Caco-2 (cell line): ENCODE measurements at regions not wholly inside any gene's neighbourhood (a gene's known extent, or its start where the extent isn't known, plus 50 kb on each side); places are given as distances from the start of the nearest gene placed in this dataset.
A peak's percentile ranks its signal among the peaks of the same experiment; 100 is the strongest.

Experiments
- BruUV-seq: library from RNA; stranded (reverse); fragments of 400-500 nt; replicated peaks from 2 replicates; lab custom pipeline; 2021; lab: Mats Ljungman, UMichigan
- CTCF ChIA-PET: fragments of 300-600 bp; sonication (Branson Sonifier 250); formaldehyde crosslinking; loops from one replicate; lab custom pipeline; 2022; ENCODE audit warnings: antibody characterized with exemption; lab: Charles Lee
- POLR2A ChIA-PET: fragments of 300-600 bp; sonication (Branson Sonifier 250); formaldehyde crosslinking; loops from one replicate; lab custom pipeline; 2022; ENCODE audit warnings: antibody characterized with exemption; lab: Charles Lee
- DNase-seq, 2 experiments: peaks; one replicate each; pipeline versions ENCODE4 v3.0.0 to v3.0.0-alpha.2; 2020 to 2022
- H3K27me3 ChIP-seq: replicated peaks from 2 replicates; pipeline ENCODE4 v1.6.0; 2011; ENCODE audit warnings: low read length; ENCODE audit not compliant: control insufficient read depth, insufficient read depth
- H3K36me3 ChIP-seq: 2 replicates; pipeline ENCODE4 v1.5.1; 2011; ENCODE audit warnings: low read length; ENCODE audit not compliant: control insufficient read depth, insufficient read depth
- H3K4me1 ChIP-seq: fragments of 250-450 bp; sonication (Bioruptor Pico); 2 replicates; pipeline ENCODE4 v1.5.1; 2020; ENCODE audit warnings: mild to moderate bottlenecking
- H3K4me3 ChIP-seq: 2 replicates; pipeline ENCODE4 v1.5.1; 2011; ENCODE audit warnings: low read depth, mild to moderate bottlenecking, control low read depth, low read length
- H3K9me3 ChIP-seq: fragments of 250-450 bp; sonication (Bioruptor Pico); 2 replicates; pipeline ENCODE4 v1.5.1; 2020; ENCODE audit warnings: mild to moderate bottlenecking, moderate library complexity
- H3K27ac Mint-ChIP-seq: one replicate; pipeline ENCODE4 v1.8.0; 2022; ENCODE audit warnings: mixed read lengths; ENCODE audit not compliant: unreplicated experiment
- H3K27me3 Mint-ChIP-seq: one replicate; pipeline ENCODE4 v1.8.0; 2022; ENCODE audit warnings: mixed read lengths; ENCODE audit not compliant: insufficient read depth, unreplicated experiment
- H3K36me3 Mint-ChIP-seq: one replicate; pipeline ENCODE4 v1.8.0; 2022; ENCODE audit warnings: mild to moderate bottlenecking, mixed read lengths; ENCODE audit not compliant: insufficient read depth, unreplicated experiment
- H3K4me1 Mint-ChIP-seq: one replicate; pipeline ENCODE4 v1.8.0; 2022; ENCODE audit warnings: low read depth, mixed read lengths; ENCODE audit not compliant: unreplicated experiment
- H3K4me3 Mint-ChIP-seq: one replicate; pipeline ENCODE4 v1.8.0; 2022; ENCODE audit warnings: mild to moderate bottlenecking, moderate library complexity, mixed read lengths; ENCODE audit not compliant: unreplicated experiment
- H3K9me3 Mint-ChIP-seq: one replicate; pipeline ENCODE4 v1.8.0; 2022; ENCODE audit warnings: mixed read lengths; ENCODE audit not compliant: unreplicated experiment
- CTCF ChIP-seq, 2 experiments: fragments of 200-600 bp in 1 of 2; IDR thresholded peaks; 1 replicate in 1 of 2; 2 replicates in 1 of 2; pipeline versions ENCODE4 v1.5.1 to v1.8.0; 2011 to 2022; ENCODE audit warnings: antibody characterized with exemption in 1 of 2, control low read depth in 1 of 2, inconsistent platforms in 1 of 2, low read depth in 1 of 2, low read length in 1 of 2, mild to moderate bottlenecking in 1 of 2, moderate library complexity in 1 of 2; ENCODE audit not compliant: insufficient read depth in 1 of 2, severe bottlenecking in 1 of 2, unreplicated experiment in 1 of 2
- intact Hi-C: fragments of 100-400 bp; cut with micrococcal nuclease; formaldehyde crosslinking; loops from one replicate; pipeline ENCODE4 v1.10.0; 2022; ENCODE audit not compliant: unreplicated experiment

- H3K27me3 Mint-ChIP-seq: peaks cover 2% of the 10 kb centered on the region
- POLR2A ChIA-PET: no interaction called here
- CTCF ChIA-PET: no interaction called here
Measured at GRCh38 chr6:123127807-123128206, 131.8 kb downstream of the CLVS2 start.

DNA sequence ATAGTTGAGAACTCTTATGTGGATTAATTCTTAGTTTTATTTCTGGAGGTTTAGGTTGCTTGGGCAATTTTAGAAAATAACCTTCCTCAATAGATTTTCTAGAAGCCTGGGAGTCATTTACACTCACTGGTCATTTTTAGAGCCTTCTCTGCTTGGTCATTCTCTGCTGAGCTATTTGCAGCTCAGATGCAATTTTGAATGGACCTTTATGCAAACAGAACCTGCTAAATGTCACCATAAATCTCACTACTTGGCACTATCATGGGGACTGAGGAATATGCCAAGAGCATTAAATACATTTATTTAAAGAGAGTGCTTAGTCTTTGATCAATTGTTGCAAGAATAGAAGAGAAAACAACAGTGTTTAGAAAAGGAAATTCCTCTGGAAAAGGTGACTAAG is 154.0 kb downstream of the CLVS2 start:
- BruUV-seq: no TSS peak
- CTCF ChIA-PET: no interaction called here
- Mint-ChIP-seq H3K9me3 (no peaks in the 10 kb centered on the region), H3K4me1 (no peaks in the 10 kb centered on the region), H3K36me3 (no peaks in the 10 kb centered on the region), H3K27ac (no peak overlapping the region), H3K4me3 (no peak overlapping the region), H3K27me3 (no peaks in the 10 kb centered on the region)
- POLR2A ChIA-PET: no interaction called here
- H3K27me3 ChIP-seq: no peaks in the 10 kb centered on the region
- H3K9me3 ChIP-seq: no peaks in the 10 kb centered on the region
- H3K4me1 ChIP-seq: no peaks in the 10 kb centered on the region
- DNase-seq: no peak
- no peak for TF ChIP-seq CTCF (IDR thresholded peaks at IDR 0.05; ENCODE audit: insufficient read depth in 1 of 2, low read depth in 1 of 2, low read length in 1 of 2, severe bottlenecking in 1 of 2, unreplicated experiment in 1 of 2)
- intact Hi-C loops: no loop called here
- no peak overlapping the region for H3K4me3 ChIP-seq
- no peaks in the 10 kb centered on the region for H3K36me3 ChIP-seq

More at GRCh38 chr6:123127807-123128206, 131.8 kb downstream of the CLVS2 start:
- Mint-ChIP-seq H3K4me3 (no peak overlapping the region), H3K27ac (no peak overlapping the region), H3K36me3 (no peaks in the 10 kb centered on the region), H3K9me3 (no peaks in the 10 kb centered on the region), H3K4me1 (no peaks in the 10 kb centered on the region)
- no TSS peak for BruUV-seq
- Histone ChIP-seq H3K27me3 (no peaks in the 10 kb centered on the region), H3K4me1 (no peaks in the 10 kb centered on the region), H3K36me3 (no peaks in the 10 kb centered on the region), H3K9me3 (no peaks in the 10 kb centered on the region), H3K4me3 (no peak overlapping the region)
- peak in 1 of 2 experiments; percentile 6 for TF ChIP-seq CTCF (IDR thresholded peaks at IDR 0.05; ENCODE audit: insufficient read depth in 1 of 2, low read depth in 1 of 2, low read length in 1 of 2, severe bottlenecking in 1 of 2, unreplicated experiment in 1 of 2)
- DNase-seq: no peak
- intact Hi-C loops: no loop called here

DNA sequence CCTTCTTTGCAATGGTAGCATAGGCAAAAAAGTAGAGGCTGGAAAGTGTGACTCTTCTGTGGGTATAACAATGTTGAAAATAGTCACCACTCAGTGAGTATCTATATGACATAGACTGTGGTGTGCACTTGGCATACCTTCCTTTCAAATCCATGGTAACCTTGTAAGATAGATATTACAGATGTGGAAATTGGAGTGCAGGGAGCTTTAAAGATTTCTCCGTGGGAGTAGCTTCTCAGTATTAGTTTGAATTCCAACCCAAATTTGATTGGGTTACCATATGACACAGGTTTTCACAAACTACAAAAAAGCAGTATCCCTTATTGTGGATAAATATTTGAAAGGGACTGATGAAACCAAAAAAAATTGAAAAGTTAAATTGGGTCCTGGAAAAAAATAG is 163.8 kb downstream of the CLVS2 start:
- POLR2A ChIA-PET: no interaction called here
- no TSS peak for BruUV-seq
- H3K4me1 Mint-ChIP-seq: no peaks in the 10 kb centered on the region
- TF ChIP-seq CTCF (IDR thresholded peaks at IDR 0.05; ENCODE audit: insufficient read depth in 1 of 2, low read depth in 1 of 2, low read length in 1 of 2, severe bottlenecking in 1 of 2, unreplicated experiment in 1 of 2): no peak
- no peaks in the 10 kb centered on the region for H3K27me3 ChIP-seq
- CTCF ChIA-PET: no interaction called here
- H3K27me3 Mint-ChIP-seq: no peaks in the 10 kb centered on the region
- no peak for DNase-seq
- no peak overlapping the region for H3K4me3 ChIP-seq
- no peaks in the 10 kb centered on the region for H3K9me3 ChIP-seq
- H3K4me3 Mint-ChIP-seq: no peak overlapping the region
- H3K9me3 Mint-ChIP-seq: no peaks in the 10 kb centered on the region
- intact Hi-C loops: no loop called here
- no peaks in the 10 kb centered on the region for H3K4me1 ChIP-seq
- H3K36me3 ChIP-seq: no peaks in the 10 kb centered on the region
- no peak overlapping the region for H3K27ac Mint-ChIP-seq
- H3K36me3 Mint-ChIP-seq: no peaks in the 10 kb centered on the region
